ENCODE measurements at regions not wholly inside any gene's neighbourhood (a gene's known extent, or its start where the extent isn't known, plus 50 kb on each side); places are given as distances from the start of the nearest gene placed in this dataset.

DNA sequence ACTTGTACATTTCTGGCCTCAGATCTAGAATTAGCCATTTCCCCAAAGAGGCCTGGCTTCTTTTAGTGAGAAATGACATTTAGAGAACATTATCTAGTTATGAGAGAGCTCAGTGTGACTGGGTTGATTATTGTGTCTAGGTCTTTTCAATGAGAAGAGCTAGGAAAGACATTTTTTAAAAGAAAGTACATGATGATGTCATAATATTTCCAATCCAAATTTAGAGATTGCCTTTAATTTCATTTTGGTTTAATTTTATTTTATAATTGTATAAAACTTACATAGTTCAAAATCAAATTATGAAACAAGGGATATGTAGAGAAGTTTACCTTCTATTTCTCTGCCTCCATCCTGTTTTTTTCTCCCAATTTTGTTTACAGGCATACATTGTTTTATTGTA lies 354.9 kb downstream of the TMEM135 start:
- no peak for DNase-seq (ENCODE audit: insufficient read length, low spot score)
- FAIRE-seq: no peak
- TF ChIP-seq, protein P1, sequence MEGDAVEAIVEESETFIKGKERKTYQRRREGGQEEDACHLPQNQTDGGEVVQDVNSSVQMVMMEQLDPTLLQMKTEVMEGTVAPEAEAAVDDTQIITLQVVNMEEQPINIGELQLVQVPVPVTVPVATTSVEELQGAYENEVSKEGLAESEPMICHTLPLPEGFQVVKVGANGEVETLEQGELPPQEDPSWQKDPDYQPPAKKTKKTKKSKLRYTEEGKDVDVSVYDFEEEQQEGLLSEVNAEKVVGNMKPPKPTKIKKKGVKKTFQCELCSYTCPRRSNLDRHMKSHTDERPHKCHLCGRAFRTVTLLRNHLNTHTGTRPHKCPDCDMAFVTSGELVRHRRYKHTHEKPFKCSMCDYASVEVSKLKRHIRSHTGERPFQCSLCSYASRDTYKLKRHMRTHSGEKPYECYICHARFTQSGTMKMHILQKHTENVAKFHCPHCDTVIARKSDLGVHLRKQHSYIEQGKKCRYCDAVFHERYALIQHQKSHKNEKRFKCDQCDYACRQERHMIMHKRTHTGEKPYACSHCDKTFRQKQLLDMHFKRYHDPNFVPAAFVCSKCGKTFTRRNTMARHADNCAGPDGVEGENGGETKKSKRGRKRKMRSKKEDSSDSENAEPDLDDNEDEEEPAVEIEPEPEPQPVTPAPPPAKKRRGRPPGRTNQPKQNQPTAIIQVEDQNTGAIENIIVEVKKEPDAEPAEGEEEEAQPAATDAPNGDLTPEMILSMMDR (IDR thresholded peaks at IDR 0.05; ENCODE audit: insufficient read depth, missing control alignments): no peak

DNA sequence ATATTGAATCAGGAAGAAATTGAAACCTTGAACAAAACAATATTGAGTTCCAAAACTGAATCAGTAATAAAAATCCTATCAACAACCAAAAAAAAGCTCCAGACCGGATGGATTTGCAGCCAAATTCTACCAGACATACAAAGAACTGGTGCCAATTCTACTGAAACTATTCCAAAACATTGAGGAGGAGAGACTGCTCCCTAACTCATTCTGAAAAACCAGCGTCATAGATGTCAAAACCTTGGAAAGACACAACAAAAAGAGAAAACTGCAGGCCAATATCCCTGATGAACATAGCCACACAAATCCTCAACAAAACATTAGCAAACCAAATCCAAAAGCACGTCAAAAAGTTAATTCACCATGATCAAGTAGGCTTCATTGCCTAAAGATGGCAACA lies 353.8 kb downstream of the TMEM135 start:
- FAIRE-seq (no peak), DNase-seq (ENCODE audit: insufficient read length, low spot score) (no peak)
- TF ChIP-seq, protein P1 (IDR thresholded peaks at IDR 0.05; ENCODE audit: insufficient read depth, missing control alignments): no peak

- TF ChIP-seq, protein P1 (IDR thresholded peaks at IDR 0.05; ENCODE audit: insufficient read depth, missing control alignments): no peak
- FAIRE-seq (no peak), DNase-seq (ENCODE audit: insufficient read length, low spot score) (no peak)
These were observed 346.5 kb downstream of the TMEM135 start for GRCh38 chr11:87384078-87384729.

DNA sequence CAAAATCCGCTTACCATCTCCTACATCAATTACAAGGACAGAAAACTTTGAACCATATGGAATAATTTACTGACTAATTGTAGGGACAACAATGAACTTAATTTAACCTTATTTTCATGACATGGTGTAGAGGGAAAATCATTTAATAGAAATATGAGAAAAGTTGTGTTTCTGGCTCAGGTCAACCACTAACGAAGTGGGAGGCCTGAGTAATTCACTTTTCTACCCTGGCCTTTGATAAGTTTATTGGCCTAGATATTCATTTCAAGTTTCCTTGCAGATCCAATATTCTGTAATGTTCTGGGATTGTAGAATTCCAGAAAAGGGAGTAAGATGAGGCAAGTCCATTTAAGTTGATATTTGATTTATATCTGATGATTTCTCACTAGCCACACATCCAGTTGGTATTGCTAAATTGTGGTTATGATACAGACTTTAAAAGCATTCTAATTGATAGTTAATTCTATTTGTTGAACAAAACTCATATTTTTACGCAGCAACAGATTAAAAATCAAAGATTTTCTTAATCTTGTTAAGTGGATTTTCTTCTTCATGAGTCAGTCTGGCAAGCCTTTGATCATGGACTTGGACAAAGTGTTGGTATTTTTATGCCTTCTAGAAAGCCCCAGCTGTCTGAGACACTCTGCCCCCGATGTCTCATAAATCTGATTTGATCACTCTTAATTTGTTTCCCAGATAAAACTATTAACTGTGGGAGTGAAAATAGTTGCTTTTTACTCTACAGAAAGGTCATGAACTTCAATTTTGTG lies 336.5 kb downstream of the TMEM135 start:
- TF ChIP-seq, protein P1 (IDR thresholded peaks at IDR 0.05; ENCODE audit: insufficient read depth, missing control alignments): no peak
- FAIRE-seq: no peak

More for the DNA sequence above, 336.5 kb downstream of the TMEM135 start:
- DNase-seq (ENCODE audit: insufficient read length, low spot score): no peak
